ENCODE measurements at regions not wholly inside any gene's neighbourhood (a gene's known extent, or its start where the extent isn't known, plus 50 kb on each side); places are given as distances from the start of the nearest gene placed in this dataset.

GRCh38 chr13:73782450-73783449 lies 351.5 kb downstream of the KLF12 start:
- H3K4me3 ChIP-seq (ENCODE audit: severe bottlenecking) = no peak overlapping the region
- ATAC-seq (ENCODE audit: low read depth) (no peak), DNase-seq (ENCODE audit: low spot score) (no peak)
- no peaks in the 10 kb centered on the region for H3K9me3 ChIP-seq (ENCODE audit: severe bottlenecking)
- H3K27me3 ChIP-seq (ENCODE audit: insufficient read depth, poor library complexity, severe bottlenecking) = no peaks in the 10 kb centered on the region
- no peaks in the 10 kb centered on the region for H3K4me1 ChIP-seq (ENCODE audit: insufficient read depth, poor library complexity, severe bottlenecking)
- H3K27ac ChIP-seq (ENCODE audit: poor library complexity, severe bottlenecking) = no peak overlapping the region
- TF ChIP-seq, protein P1, sequence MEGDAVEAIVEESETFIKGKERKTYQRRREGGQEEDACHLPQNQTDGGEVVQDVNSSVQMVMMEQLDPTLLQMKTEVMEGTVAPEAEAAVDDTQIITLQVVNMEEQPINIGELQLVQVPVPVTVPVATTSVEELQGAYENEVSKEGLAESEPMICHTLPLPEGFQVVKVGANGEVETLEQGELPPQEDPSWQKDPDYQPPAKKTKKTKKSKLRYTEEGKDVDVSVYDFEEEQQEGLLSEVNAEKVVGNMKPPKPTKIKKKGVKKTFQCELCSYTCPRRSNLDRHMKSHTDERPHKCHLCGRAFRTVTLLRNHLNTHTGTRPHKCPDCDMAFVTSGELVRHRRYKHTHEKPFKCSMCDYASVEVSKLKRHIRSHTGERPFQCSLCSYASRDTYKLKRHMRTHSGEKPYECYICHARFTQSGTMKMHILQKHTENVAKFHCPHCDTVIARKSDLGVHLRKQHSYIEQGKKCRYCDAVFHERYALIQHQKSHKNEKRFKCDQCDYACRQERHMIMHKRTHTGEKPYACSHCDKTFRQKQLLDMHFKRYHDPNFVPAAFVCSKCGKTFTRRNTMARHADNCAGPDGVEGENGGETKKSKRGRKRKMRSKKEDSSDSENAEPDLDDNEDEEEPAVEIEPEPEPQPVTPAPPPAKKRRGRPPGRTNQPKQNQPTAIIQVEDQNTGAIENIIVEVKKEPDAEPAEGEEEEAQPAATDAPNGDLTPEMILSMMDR (IDR thresholded peaks at IDR 0.05; ENCODE audit: poor library complexity, severe bottlenecking) = no peak
- no peaks in the 10 kb centered on the region for H3K36me3 ChIP-seq (ENCODE audit: low read depth)

- TF ChIP-seq, protein P1 (IDR thresholded peaks at IDR 0.05; ENCODE audit: poor library complexity, severe bottlenecking) = no peak
- Histone ChIP-seq H3K9me3 (ENCODE audit: severe bottlenecking) (no peaks in the 10 kb centered on the region), H3K4me1 (ENCODE audit: insufficient read depth, poor library complexity, severe bottlenecking) (no peaks in the 10 kb centered on the region), H3K27me3 (ENCODE audit: insufficient read depth, poor library complexity, severe bottlenecking) (no peaks in the 10 kb centered on the region), H3K36me3 (ENCODE audit: low read depth) (no peaks in the 10 kb centered on the region), H3K27ac (ENCODE audit: poor library complexity, severe bottlenecking) (no peak overlapping the region), H3K4me3 (ENCODE audit: severe bottlenecking) (no peak overlapping the region)
- DNase-seq (ENCODE audit: low spot score) (no peak), ATAC-seq (ENCODE audit: low read depth) (no peak)
Observed at GRCh38 chr13:73781384-73781783, 352.8 kb downstream of the KLF12 start.

- Histone ChIP-seq H3K36me3 (ENCODE audit: low read depth) (no peaks in the 10 kb centered on the region), H3K27me3 (ENCODE audit: insufficient read depth, poor library complexity, severe bottlenecking) (no peaks in the 10 kb centered on the region), H3K9me3 (ENCODE audit: severe bottlenecking) (no peaks in the 10 kb centered on the region), H3K4me3 (ENCODE audit: severe bottlenecking) (no peak overlapping the region), H3K27ac (ENCODE audit: poor library complexity, severe bottlenecking) (no peak overlapping the region), H3K4me1 (ENCODE audit: insufficient read depth, poor library complexity, severe bottlenecking) (no peaks in the 10 kb centered on the region)
- DNase-seq (ENCODE audit: low spot score) (no peak), ATAC-seq (ENCODE audit: low read depth) (no peak)
- TF ChIP-seq, protein P1 (IDR thresholded peaks at IDR 0.05; ENCODE audit: poor library complexity, severe bottlenecking) = no peak
Observed at GRCh38 chr13:73779881-73780280, 354.3 kb downstream of the KLF12 start.

GRCh38 chr13:73778242-73778864 lies 355.9 kb downstream of the KLF12 start:
- Histone ChIP-seq H3K9me3 (ENCODE audit: severe bottlenecking) (no peaks in the 10 kb centered on the region), H3K4me1 (ENCODE audit: insufficient read depth, poor library complexity, severe bottlenecking) (no peaks in the 10 kb centered on the region), H3K27me3 (ENCODE audit: insufficient read depth, poor library complexity, severe bottlenecking) (no peaks in the 10 kb centered on the region), H3K27ac (ENCODE audit: poor library complexity, severe bottlenecking) (no peak overlapping the region), H3K4me3 (ENCODE audit: severe bottlenecking) (no peak overlapping the region), H3K36me3 (ENCODE audit: low read depth) (no peaks in the 10 kb centered on the region)
- no peak for ATAC-seq (ENCODE audit: low read depth)
- DNase-seq (ENCODE audit: low spot score) = no peak
- TF ChIP-seq, protein P1 (IDR thresholded peaks at IDR 0.05; ENCODE audit: poor library complexity, severe bottlenecking) = no peak
